ENCODE measurements at regions not wholly inside any gene's neighbourhood (a gene's known extent, or its start where the extent isn't known, plus 50 kb on each side); places are given as distances from the start of the nearest gene placed in this dataset.
"Not testable (repeated sequence)": the region's sequence is repeated elsewhere in the genome, so short reads cannot be mapped to it uniquely, and the experiment has no call there.

GRCh38 chr4:26048378-26048882 is 134.4 kb downstream of the SMIM20 start:
- peak; percentile 93 for DNase-seq

- DNase-seq: no peak
Observed at GRCh38 chr4:26048950-26049349, 134.9 kb downstream of the SMIM20 start.

GRCh38 chr4:26049447-26049846 is 135.4 kb downstream of the SMIM20 start:
- DNase-seq: no peak

- DNase-seq: no peak
Observed at GRCh38 chr4:26050212-26050643, 136.2 kb downstream of the SMIM20 start.

- no peak for DNase-seq
Observed at GRCh38 chr4:26050671-26051070, 136.7 kb downstream of the SMIM20 start.

- DNase-seq: no peak
Observed at GRCh38 chr4:26051240-26051639, 137.2 kb downstream of the SMIM20 start.

- no peak for DNase-seq
Observed at GRCh38 chr4:26052663-26053541, 138.9 kb downstream of the SMIM20 start.

GRCh38 chr4:26053761-26054160 is 139.7 kb downstream of the SMIM20 start:
- no peak for DNase-seq

GRCh38 chr4:26055855-26056254 is 141.8 kb downstream of the SMIM20 start:
- DNase-seq: no peak

GRCh38 chr4:26056406-26056805 is 142.4 kb downstream of the SMIM20 start:
- no peak for DNase-seq

- not testable (repeated sequence) for DNase-seq
Observed at GRCh38 chr4:26057839-26058238, 143.8 kb downstream of the SMIM20 start.

GRCh38 chr4:26058537-26058936 is 144.5 kb downstream of the SMIM20 start:
- no peak for DNase-seq

GRCh38 chr4:26059391-26060154 is 145.6 kb downstream of the SMIM20 start:
- DNase-seq: no peak

- peak; percentile 50 for DNase-seq
Observed at GRCh38 chr4:26060286-26060685, 146.3 kb downstream of the SMIM20 start.

- peak; percentile 45 for DNase-seq
Observed at GRCh38 chr4:26061248-26061986, 147.4 kb downstream of the SMIM20 start.

GRCh38 chr4:26062215-26062614 is 148.2 kb downstream of the SMIM20 start:
- peak; percentile 59 for DNase-seq

- DNase-seq: not testable (repeated sequence)
Observed at GRCh38 chr4:26064009-26064408, 150.0 kb downstream of the SMIM20 start.

GRCh38 chr4:26065833-26066232 is 151.8 kb downstream of the SMIM20 start:
- DNase-seq: peak; percentile 40

GRCh38 chr4:26067035-26067434 is 153.0 kb downstream of the SMIM20 start:
- no peak for DNase-seq

GRCh38 chr4:26069218-26069617 is 155.2 kb downstream of the SMIM20 start:
- DNase-seq: peak; percentile 50

GRCh38 chr4:26071688-26072087 is 157.7 kb downstream of the SMIM20 start:
- DNase-seq: no peak

GRCh38 chr4:26073886-26074560 is 160.0 kb downstream of the SMIM20 start:
- DNase-seq: no peak
